HEK293T (cell line): ENCODE measurements at regions not wholly inside any gene's neighbourhood (a gene's known extent, or its start where the extent isn't known, plus 50 kb on each side); places are given as distances from the start of the nearest gene placed in this dataset.

Source experiments
- BHLHE40 ChIP-seq: fragments of 450-650 bp; IDR thresholded peaks from 2 replicates; pipeline ENCODE4 v1.6.1; 2016; ENCODE audit warnings: mild to moderate bottlenecking, moderate library complexity, borderline replicate concordance
- CTBP1 ChIP-seq: fragments of 450-650 bp; IDR thresholded peaks from 2 replicates; pipeline ENCODE4 v1.6.1; 2016; ENCODE audit warnings: borderline replicate concordance
- ELF4 ChIP-seq: fragments of 450-650 bp; IDR thresholded peaks from 2 replicates; pipeline ENCODE4 v1.6.1; 2017; ENCODE audit warnings: antibody characterized with exemption
- FOXK2 ChIP-seq: fragments of 450-650 bp; IDR thresholded peaks from 2 replicates; pipeline ENCODE4 v1.6.1; 2016; ENCODE audit warnings: mild to moderate bottlenecking
- NFRKB ChIP-seq: fragments of 450-650 bp; IDR thresholded peaks from 2 replicates; pipeline ENCODE4 v1.6.1; 2016; ENCODE audit warnings: mild to moderate bottlenecking, moderate library complexity
- ZNF384 ChIP-seq: fragments of 450-650 bp; IDR thresholded peaks from 2 replicates; pipeline ENCODE4 v1.6.1; 2016

- TF ChIP-seq ELF4 = no peak
- TF ChIP-seq ZNF384 = no peak
- no peak for TF ChIP-seq CTBP1
- TF ChIP-seq FOXK2 = no peak
- no peak for TF ChIP-seq NFRKB
- TF ChIP-seq BHLHE40 = no peak
These were observed 97.0 kb downstream of the BAMBI start for GRCh38 chr10:28774051-28774995.
